ENCODE measurements at regions not wholly inside any gene's neighbourhood (a gene's known extent, or its start where the extent isn't known, plus 50 kb on each side); places are given as distances from the start of the nearest gene placed in this dataset.

DNA sequence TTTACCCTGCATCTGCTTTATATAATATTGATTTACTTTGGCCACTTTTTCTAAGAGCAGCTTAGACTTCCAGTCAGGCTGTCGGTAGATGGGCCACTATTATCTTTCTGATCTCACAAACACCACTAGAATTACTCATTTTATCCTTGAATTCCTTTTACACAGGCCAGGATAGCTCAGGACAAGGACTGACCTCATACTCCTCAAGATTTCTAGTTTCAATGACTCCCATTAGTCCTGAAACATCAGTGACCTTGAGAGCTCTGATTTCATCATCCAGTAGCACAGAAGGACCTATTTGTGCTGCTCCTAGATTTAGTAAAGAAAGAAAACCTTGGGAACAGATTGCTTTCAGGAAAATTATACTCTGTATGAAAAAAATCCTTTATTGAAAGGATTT lies 727.9 kb upstream of the PTPRD start:
- DNase-seq, result no peak

DNA sequence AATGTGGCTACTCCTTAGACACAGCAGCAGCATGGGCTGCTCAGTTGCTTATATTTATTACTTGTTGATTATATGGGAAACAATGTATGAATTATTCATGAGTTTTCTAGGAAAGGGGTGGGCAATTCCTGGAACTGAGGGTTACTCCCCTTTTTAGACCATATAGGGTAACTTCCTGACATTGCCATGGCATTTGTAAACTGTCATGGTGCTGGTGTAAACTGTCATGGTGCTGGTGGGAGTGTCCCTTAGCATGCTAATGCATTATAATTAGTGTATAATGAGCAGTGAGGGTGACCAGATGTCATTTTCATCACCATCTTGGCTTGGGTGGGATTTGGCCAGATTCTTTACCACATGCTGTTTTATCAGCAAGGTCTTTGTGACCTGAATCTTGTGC lies 734.6 kb upstream of the PTPRD start:
- no peak for DNase-seq

DNA sequence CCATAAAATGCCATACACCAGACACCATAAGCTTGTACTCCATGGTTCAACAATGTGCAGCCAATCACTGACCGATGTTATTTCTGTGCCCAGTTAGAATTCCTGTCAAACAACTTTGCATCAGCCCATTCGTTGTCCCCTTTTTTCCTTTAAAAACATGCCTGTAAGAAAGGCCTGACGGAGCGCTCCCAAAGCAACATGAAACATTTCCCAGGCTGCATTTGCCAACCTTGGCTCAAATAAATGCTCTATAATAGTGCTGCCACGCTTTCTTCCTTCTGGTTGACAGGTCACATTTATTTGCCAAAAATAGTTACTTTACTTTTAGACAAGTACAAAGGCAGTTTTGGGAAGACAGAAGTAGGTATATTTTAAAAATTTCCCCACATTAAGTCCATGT lies 735.6 kb upstream of the PTPRD start:
- DNase-seq, result no peak

DNA sequence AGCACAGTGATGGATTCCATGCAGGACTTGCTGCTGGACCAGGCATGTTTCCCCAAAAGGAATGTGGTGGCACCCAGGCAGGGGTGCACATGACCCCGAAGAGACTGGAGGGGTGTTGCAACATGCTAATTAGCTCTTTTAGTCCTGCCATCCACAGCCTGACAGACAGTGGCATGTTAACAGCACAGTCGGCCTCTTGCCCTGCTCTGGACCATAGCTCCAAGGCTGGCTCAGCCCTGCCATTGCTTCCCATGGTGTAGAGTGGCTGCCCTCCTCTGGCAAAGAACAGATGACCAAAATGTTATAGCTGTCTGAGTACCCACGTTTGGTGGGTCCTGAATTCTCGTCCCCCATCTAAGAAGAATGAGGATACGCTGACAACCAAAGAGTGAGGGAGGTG lies 736.4 kb upstream of the PTPRD start:
- no peak for DNase-seq

DNA sequence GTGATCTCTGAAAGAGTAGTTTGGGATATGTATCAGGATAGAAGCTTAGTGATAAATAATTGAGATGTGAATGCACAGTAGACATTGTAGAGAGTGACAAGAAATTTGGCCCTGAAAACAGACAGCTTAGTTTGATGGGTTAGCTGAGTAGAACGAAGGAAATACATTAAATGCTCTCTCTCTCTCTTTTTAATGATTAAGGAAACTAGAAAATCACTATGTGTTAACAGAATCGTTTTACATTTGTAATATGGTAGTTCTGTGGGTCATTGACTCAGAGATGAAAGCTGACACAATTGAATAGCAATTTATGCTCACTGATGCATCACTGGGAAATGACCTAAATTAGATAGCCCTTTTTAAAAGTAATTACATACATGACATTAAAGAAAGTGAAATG lies 739.8 kb upstream of the PTPRD start:
- DNase-seq, result no peak

DNA sequence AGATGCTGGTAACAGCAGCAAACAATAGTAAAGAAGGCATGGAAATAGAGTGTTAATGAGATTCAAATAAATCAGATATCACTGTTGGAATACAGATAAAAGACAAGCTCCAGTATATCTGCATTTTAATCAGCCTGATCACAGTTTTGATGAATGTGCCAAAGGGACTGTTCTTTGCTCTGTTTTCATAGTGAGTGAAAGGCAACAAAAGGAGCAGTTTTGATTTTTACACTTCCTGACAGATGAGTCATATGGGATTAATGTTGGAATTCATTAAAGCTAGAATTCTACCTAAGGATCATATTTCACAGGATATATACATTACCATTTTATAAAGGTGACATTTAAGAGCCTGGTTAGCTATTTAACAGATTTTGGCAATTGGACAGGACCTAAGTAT lies 743.3 kb upstream of the PTPRD start:
- no peak for DNase-seq

DNA sequence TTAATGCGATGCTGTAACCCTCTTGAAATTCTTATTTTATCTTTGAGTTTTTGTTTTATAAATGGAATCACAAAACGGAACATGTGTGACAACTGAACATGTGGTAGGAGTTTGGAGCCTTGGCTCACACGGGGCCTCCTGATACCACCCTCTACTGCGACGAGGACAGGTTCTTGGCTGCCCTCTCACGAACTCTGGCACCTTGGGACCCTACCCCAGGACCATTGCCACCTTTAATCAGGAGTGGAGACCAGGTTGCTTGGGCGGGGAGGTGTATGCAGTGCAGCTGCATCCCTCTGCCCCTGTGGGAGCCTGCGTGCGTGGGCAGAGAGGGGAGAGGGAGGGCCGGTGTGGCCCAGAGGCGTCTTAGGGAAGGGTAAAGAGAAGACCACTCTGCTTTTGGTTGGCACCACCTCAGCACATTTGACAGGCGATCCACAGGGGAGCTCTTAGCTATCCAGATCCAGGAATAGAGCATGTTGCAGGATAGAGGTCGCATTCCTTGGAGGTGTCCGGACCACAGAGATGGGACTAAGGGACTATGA lies 753.9 kb upstream of the PTPRD start:
- DNase-seq, result no peak

DNA sequence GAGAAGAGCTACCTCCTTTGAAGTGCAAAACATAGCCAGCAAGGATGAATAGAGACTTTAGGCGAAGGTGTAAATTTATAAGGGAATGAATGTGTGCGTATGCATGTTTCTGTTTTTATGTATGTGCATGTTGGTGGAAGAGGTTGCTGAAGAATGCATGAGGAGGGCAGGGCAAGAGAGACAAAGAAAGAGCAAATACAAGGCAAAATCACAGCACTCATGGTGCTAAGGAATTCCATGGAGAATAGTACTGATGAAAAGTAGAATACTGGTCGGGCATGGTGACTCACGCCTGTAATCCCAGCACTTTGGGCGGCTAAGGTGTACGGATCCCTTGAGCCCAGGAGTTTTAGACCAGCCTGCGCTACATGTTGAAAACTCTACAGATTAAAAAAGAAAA lies 762.1 kb upstream of the PTPRD start:
- no peak for DNase-seq

DNA sequence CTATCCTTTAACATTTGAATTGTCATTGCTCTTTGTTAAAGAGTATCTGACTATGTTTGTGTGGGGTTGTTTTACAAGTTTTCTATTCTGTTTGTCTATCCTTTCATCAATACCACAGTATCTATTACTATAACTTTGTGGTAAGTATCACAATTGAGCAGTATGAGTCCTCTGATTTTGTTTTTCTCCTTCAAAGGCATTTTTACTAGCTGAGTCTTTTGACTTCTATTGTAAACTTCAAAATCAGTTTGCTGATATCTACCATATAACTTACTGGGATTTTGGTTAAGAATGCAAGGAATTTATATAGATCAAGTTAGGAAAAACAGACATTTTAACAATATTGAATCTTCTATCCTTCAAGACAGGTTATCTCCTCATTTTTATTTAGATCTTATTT lies 789.8 kb upstream of the PTPRD start:
- no peak for DNase-seq

DNA sequence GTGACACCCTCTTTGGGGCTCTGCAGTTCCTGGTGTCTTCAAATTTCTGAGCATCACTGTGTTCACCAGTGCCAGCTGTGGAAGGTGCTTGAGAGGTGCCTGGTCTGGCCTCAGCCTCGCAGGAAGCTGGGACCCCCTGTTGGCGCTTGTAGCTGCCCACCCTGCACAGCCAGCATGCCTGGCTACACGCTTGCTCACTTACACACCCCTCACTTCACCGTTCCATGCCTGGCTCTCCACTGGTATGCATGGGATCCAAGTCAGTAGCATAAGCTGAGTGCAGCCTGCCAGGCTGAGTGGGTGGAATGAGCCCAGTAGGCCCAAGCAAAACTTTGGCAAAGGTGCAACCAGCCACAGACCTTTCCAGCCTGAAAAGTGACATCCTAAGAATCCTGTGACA lies 801.4 kb upstream of the PTPRD start:
- no peak for DNase-seq

DNA sequence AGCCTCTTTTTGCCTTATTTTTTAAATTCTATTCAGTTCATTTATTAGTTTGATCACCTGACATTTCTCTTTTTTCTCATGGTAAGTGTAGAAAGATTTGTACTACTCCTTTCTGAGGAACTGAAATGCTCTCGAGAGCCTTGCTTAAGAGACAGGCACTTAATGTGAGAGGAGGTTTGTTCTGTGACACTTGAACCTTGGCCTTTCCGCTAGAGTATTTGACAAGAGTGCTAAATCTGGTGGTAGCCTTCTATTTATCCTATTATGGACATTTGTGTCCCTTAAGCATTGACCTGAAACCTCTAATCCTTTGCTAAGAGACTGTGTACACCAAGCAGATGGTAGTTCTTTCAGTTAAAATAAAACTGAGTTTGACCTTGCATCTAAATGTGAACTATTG lies 805.0 kb upstream of the PTPRD start:
- peak; percentile 73 for DNase-seq

DNA sequence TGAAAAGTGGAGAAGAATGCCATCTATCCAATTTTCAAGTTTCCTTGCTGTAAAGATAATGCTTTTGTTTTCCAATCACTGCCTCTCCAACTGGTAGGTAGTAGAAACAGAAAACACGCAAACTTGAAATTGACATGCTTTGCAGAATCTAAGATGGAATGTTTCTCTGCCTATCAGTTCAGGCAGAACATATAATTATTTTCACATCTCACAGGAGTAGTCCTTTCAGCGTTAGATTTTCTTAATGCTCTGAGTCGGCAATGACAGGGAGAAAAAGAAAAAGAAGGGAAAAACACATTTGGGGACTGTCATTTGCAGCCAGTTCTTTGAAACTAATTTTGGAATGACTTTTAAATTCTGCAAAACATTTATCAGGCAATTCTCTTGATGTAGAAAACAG lies 818.7 kb upstream of the PTPRD start:
- no peak for DNase-seq

DNA sequence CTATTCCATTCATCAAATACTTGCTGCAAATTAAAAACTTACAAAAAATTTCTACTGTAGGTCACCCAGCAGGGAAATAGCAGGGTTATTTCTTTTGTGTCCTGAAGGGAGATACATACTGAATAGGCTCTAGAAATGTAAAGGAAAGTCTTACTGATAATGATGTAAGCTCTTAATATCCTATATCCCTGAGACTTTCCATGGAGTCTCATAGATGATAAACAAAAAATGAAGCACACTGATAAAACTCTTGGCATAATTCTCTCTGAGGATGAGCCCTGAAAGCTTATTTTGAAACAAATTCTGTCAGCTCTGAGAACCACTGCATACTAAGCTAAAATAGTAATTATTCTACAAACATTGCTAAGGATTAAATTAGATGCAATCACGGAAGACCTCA lies 819.6 kb upstream of the PTPRD start:
- DNase-seq, result no peak

DNA sequence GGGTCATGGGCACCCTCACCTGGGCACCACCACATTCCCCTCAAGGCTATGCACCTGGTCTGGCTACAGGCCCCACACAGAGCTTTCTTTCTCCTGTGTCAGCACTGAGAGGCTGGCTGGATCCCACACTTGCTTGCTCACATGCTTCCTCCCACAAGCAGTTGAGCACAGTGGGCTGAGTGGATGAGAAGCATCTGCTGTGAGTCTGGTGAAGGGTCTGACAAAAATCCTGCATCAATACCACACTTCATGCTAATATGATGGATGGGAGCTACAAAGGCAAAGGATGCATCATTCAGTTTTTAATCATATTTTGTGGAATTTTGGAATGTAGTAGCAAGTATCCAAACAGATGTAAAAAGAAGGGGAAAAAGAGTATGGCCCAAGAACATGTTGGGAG lies 830.8 kb upstream of the PTPRD start:
- DNase-seq, result no peak

DNA sequence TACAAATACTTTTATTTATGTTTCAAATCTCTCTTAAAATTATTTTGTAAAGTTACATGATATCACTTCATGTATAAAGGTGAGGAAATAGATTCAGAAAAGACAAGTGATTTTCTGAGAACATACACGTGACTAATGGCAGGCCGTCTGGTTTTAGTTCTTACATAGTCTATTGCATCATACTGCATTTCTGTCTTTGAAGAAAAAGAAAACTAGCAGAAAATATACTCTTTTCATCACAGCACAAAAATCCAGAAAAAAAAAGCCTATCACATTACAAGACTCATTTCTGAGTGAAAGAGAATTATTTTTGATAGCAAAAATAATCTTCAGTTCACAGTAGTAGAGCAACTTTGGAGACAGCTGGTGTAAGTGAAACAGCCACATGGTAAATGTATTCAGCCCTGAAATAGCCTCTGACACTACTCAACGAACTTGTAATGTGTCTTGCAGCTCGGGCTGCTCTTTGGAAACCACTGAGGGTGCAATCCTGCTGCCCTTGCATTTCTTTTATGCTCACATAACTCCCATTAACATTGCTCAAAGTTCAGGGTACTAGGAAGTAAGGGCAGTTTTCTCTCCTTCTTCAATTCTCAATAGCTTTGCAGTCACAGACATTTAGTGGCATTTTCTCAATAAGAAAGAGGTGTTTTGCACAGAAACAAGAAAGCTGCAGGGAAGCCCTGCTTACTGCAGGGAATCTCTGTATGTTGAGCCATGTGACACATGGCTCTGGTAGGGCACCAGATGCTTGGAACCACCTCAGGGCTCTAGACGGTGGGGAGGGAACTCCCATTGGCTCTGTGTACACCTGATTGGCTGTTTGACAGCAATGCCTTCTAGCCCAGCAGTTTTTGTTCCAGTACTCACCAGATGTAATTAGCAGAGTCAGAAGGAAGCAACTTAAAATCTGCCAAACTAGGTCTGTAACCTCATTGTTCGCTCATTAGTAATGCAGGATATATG lies 845.3 kb upstream of the PTPRD start:
- peak; percentile 70 for DNase-seq

DNA sequence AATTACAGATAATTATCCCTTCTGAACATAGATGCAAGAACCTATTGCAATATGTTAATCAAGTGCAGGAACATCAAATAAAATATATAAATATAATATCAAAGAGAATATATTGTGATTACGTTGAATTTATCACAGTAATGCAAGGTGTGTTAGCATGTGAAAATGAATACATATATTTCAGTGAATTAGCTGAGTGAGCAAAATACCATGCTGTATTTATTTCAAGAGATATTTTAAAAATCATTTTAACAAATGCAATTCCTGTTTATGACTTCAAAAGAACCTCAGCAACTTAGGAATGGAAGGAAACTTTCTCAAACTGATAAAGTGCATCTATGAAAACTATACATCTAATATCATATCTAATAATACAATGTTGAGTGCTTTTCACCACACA lies 856.9 kb upstream of the PTPRD start:
- no peak for DNase-seq

DNA sequence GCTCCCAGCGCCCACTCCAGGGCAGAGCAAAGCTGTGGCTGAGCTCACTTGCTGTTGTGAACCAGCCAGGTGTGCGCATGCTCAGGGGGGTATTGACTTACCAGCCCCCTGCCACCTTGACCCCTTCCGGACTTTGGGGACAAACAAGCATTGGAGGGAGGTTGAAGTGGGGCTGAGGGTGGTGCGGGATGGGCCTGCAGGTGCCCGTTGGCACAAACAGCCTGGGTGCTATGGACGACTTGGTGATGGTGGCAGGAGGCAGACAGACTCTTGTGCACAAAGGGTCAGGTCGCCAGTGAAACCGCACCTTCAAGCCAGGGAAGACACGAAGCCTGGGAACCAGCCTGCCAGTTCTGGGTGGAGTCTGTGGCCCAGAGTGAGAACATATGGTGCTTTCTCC lies 858.5 kb upstream of the PTPRD start:
- DNase-seq, result peak; percentile 3

DNA sequence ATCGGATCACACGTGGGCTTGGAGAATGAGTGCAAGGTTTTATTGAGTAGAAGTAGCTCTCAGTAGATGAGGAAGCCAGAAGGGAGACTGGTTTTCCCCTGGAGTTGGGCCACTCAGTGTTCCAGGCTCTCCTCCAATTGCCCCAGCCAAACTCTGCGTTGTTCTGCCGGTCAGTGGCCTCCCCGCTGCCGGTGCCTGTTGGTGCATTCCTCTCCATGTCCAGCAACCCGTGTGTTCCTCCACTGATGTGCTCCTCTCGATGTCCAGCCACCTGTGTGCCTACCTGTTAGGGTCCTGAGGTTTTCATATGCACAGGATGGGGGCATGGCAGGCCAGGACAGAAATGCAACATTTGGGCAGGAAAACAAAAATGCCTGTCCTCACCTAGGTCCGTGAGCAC lies 888.0 kb upstream of the PTPRD start:
- no peak for DNase-seq

DNA sequence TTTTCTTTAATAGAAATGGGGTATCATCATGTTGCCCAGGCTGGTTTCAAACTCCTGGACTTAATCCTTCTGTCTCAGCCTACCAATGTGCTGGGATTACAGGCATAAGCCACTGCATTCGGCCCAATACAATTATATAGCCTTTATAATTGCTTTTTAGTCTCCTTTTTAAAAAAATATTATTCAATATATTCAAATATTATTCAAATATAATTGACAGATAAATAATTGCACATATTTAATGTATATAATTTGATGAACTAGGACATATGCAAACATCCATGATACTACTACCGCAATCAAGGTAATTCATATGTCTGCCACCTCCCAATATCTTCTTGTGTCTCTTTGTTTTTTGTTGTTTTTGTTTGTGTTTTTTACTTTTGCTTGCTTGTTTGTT lies 894.2 kb upstream of the PTPRD start:
- no peak for DNase-seq

DNA sequence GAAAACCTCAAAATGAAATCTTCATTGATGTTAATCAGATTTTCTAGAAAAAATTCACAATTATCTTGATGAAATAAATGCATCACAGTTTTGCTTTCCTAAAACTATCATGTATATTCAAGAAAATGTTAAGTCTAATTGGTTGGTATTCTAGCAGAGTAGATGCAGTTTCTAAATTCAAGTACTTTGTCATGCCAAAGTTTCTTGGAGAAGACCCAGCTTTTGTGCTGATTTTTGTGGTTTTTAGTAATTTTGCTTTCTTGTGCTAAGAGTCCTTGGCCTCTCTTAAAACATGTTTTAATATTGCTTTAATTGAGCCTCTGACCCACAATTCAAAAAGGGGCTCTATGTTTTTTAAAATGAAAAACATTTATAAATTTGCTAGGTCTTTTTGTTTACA lies 924.8 kb upstream of the PTPRD start:
- DNase-seq, result no peak

DNA sequence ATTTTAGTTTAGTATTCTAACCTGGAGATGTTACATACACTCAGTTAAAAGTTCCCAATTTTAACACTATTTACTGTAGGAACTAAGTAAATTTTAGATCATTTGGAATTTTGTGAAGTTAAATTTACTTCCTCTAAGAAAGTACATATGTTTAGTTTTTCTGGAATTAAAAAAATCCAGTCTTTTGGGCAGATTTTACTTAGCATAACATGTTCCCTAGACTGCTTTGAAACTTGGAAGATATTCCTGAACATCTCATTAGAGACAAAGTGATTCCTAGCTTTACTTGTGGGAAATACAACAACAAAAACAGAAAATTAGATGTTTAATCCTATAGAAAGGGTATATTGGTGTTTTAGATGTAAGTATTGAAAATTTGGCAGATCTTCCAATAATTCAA lies 930.0 kb upstream of the PTPRD start:
- DNase-seq, result no peak

DNA sequence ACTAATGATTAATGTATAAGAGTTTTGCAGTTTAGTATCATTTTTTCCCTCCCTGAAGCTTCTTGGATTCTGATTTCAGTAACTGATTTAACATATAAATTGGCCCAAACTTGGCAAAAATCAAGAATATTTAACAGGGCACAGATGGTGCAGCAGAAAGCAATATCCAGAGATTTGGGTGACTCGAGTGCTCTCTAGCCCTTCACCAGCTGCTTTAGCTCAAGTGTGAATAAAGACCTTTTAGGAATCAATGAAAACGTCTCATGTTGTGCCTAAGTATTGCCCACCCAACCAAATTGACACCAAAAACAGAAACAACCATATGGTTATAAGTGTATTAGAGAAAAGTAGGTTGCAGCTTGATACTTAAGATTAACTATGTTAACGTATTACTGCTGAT lies 933.4 kb upstream of the PTPRD start:
- DNase-seq, result peak; percentile 64

DNA sequence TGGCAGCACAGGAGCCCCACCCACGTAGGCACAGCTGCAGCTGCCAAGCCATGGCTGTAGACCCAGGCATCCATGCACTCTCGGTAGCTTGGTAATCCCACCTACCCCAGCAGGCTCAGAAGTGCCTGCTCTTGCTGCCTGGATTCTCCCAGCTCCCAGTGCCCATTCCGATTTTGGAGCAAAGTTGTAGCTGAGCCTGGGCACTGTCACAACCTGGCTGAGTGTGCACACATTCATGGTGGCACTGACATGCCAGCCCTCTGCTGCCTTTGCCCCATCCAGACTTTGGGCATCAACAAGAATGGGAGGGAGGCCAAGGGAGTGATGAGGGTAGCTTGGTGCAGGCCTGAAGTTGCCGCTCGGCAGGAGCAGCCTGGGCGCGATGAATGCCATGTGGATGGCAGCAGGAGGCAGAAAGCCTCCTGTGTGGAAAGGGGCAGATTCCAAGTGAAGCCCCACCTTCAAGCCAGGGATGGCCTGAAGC lies 936.6 kb upstream of the PTPRD start:
- no peak for DNase-seq

DNA sequence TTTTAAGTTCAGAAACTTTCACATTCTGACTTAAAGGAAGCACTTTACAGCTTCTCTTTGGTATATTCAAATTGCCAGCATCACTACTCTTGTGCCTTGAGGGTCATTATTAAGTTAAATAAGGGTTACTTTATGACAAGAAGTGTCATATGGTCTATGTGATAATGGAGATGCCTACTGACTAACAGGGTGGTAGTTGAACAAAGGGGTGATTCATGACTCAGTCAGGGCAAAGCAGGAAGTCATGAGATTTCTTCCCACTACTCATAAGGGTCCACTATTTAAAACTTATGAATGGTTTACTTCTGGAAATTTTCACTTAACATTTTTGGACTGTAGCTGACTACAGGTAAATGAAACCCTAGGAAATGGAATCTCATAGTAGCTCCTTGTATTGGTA lies 938.3 kb upstream of the PTPRD start:
- no peak for DNase-seq

DNA sequence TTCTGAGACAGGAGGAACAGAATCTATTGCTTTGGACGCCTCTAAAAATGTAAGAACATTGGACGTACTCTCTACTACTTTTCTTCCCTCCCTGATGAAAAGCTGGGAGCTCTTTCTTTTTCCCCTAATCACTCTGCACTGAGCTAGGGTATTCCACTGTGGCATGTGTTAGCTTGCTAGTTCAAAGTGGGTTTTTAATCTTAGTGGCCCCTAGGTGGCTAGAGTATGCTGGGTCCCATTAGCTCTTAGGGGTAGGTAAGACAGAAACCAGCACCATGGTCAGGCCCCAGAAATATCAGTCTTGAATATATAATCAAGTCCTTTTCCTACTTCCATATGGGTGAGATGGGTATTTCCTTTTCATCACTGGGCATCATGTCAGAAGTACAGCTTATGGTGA lies 945.2 kb upstream of the PTPRD start:
- no peak for DNase-seq
